NCI-H1930 (cell line): ENCODE measurements at regions not wholly inside any gene's neighbourhood (a gene's known extent, or its start where the extent isn't known, plus 50 kb on each side); places are given as distances from the start of the nearest gene placed in this dataset.

Experiments used
- DNase-seq, 2 experiments: peaks; one replicate each; lab custom pipeline; 2025; lab: John Stamatoyannopoulos, UW

DNA sequence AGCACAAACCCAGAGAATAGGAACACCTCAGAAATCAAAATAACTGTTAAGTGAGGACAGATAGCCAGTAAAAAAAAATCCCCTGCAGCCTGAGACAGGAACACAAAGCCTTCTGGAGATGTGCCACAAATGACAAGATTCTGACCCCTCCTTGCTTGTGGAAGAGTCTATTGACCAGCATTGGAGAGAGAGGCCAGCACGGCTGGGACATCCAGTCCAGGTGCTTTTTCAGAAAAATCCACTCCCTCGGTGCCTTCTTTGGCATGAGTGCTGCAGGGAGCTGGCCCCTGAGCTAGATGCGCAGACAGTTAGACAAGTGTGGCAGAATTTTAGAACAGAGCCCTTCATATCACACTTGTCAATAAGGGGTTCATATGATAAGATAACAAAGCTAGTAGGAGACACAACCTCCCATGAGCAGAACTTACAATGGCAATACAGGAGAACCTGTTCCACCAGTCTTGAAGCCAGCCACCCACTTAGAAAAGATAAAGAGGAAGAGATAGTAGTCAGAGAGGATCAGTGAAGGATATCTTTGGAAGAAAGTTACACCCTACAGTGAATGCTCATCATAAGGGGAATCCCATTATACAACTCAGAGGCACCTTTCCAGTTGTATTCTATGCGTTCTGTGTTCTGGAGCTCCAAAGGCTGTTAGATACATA, 298.4 kb downstream of the TLE1 start:
- DNase-seq: no peak

DNA sequence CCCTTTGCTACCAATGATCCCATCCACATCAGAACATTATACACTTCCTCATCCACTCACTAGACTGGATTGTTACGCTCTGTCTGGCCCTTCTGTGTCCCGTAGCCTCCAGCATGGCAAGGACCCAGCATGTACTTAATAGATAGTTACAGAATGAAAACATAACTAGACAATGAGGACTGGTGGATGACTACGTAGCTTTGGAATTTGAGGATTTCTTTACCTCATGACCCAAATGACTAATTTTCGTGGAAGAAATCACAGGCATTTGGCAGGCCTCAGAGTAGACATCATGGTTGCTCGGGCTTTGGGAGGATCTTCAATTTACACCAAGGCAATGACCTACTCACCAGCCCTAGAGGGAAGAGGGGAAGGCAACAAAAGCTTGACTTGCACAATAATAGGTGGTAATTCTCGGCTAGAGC, 299.8 kb downstream of the TLE1 start:
- no peak for DNase-seq

DNA sequence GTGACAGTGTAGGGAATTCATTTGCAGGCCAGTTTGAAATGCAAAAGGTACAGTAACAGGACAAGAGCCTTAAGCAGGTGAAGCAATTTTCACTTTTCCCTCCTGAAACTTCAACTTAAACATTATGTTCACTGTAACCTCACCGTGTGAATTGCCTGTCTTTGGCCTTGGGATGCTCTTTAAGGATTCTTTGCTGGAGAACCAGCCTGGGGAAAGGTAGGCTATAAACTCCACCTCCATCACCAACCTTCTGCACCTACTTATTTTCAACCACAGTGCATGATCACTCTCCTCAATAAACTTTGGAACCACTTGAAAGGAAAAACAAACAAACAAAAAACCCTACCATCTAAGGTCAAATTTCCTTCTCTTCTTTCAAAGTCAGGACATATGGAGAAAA, 300.5 kb downstream of the TLE1 start:
- DNase-seq: no peak

DNA sequence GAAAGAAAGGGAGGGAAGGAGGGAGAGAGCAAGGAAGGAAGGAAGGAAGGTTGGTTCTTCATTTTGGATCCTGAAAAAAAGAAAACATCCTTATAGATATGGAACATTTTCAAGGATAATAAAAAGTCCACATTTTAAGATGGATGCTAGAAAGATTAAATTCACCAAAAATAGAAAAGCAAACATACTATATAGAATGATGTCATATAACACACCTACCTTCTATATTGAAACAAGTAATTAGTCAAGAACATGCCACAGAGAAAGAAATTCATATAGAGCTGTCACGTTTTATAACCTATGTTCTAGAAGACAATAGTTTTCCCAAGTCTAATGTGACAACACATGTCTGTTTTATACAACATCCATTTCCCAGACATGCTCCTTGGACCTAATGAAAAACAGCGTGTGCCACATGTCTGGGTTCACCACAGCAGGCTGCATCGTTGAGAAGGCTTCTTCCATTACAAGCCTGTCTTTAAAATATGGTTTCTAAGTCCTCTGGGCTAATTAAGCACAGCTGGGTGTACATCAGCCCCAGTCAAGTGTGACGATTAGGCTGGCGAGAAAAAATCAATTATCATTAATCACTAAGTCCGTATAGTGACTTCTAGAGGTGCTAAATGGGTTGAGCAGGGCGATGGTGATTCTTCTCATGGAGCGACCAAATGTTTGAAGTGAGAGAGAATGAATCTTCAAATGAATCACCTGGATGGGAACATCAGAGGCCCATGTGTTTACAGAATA, 301.8 kb downstream of the TLE1 start:
- DNase-seq: no peak

DNA sequence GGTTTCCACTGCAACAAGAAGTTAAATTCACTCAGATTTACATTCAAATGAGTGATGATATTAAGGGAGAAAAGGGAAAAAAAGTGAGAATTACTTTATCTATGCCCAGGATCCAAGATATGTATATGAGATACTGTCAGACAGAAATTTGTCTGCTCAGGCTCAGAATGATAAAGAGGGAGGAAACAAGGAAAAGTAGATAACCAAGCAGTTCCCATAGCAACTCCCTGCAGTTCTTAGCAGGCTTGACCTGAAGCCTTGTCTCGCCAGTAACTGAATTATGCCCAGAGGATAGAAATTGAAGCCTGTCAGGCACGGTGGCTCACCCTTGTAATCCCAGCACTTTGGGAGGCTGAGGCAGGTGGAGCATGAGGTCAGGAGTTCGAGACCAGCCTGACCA, 304.4 kb downstream of the TLE1 start:
- no peak for DNase-seq

DNA sequence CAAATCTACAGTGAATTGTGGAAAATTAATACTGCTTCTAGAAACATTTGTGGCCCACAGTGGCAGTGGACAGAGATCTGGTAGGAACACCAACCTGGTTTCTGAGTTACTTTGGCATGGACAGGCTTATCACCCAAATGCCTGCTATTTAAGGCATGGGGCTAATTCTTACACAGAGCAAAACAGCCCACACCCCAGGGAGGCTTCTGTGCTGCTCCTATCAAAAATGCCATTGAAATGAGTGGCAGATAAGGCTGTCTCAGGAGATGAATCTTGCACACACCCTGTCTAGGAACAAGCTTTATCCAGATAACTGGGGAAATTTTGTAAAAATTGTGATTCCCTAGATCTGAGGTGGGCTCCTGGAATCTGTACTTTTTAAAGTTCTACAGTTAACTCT, 307.1 kb downstream of the TLE1 start:
- DNase-seq: no peak

DNA sequence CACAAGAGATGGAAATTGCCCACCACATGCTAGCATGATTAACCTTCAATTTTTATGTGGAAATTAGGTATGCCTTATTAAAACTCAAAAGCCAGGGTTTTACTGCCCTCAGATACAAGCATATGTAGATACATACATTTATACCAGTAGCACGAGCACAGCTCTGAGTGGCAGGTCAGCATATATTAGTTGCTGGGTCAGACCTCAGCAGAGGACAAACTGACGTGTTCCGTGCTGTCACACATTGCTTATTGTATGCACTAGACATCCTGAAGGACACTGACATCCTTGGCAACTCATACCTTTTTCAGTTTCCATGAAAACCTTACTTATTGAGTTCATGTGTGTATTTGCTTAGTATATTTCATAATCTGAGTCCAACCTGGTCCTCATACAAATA, 307.7 kb downstream of the TLE1 start:
- no peak for DNase-seq

DNA sequence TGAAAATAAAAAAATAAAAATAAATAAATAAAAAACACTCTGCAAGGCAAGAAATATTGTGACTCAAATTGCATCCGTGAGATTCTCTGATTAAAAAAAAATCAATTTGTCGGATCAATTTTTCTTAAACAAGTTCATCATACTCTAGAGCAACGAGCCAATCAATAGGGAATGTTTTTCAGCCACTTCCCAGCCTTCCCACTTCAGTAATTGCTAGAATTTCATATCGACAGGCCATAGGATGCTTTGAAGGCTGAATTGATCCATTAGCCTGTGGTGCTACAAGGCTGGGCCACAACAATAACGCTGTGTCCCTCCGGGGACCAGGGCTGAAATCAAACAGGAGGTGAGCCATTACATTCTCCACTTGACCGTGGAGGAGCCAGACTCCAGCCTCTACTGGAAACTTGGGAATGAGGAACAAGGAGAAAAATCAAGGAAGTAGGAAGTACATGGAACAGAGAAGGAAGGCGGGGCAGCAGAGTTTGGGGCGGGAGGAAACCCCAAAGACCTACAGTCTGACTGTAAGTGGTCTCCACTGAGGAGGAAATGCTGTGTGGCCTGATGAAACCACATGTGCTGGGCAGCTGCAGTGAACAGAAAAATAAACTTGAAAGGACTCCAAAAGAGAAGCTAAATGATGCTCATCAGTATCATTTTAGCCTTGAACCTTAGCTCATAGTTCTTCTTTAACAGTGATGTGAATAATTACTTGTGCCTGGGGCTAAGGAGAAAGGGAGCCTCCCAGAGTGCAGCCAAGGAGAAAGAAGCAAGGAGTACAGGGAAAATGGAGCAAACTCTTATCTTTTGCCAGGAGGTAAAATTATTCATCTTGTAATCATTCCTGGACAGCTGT, 308.6 kb downstream of the TLE1 start:
- no peak for DNase-seq

DNA sequence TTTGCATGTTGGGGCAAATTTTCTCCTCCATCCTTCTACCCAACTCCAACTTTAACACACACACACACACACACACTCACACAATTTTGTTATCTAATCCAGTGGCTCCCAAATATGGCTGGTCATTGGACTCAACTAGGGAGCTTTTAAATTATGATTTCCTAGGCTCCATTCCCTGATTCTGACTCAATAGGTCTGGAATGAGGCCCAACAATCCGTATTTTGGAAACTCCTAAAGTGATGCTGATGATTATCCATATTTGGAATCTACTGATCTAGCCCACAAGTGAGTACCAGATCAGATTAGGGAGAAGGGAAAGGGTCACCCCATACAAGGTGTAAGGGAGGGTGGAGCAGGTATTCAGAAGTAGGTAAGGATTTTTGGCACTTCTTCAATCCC, 309.7 kb downstream of the TLE1 start:
- no peak for DNase-seq

DNA sequence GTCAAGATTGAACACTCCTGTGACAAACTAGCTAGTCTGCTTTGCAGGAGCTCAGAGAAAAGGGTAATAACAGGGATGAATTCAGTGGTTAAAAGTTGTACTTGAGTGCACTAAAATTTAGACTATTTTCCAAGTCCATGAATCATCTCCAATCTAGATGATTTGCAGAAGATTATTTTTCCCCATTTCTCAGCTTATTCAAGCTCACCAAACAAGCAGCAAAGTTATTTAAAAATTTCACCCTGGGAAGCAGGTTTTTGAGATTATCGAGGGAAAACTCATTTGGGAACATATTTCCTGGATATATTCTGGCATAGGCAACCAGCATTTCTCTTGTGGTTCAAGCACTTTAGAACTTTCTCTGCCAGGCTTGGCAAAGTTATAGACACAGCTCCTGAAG, 311.4 kb downstream of the TLE1 start:
- no peak for DNase-seq

DNA sequence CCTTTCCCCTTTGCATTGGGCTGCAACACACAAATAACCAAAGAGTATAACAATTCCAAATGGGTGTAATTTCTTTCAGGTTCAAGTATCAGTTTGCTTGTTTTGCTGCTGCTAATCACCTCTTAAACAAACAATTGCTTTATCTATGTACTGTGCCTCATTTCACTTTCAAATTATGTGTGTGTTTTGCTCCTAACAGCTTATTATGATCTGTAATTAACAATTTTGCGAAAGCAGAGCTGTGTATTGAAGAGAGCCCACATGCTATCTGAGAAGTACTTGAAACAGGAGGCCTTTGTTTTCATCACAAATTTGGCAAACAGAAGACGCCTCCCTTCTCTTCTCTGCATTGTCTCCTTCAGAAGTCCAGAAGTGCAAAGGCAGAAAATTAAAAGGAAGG, 312.0 kb downstream of the TLE1 start:
- DNase-seq: no peak

DNA sequence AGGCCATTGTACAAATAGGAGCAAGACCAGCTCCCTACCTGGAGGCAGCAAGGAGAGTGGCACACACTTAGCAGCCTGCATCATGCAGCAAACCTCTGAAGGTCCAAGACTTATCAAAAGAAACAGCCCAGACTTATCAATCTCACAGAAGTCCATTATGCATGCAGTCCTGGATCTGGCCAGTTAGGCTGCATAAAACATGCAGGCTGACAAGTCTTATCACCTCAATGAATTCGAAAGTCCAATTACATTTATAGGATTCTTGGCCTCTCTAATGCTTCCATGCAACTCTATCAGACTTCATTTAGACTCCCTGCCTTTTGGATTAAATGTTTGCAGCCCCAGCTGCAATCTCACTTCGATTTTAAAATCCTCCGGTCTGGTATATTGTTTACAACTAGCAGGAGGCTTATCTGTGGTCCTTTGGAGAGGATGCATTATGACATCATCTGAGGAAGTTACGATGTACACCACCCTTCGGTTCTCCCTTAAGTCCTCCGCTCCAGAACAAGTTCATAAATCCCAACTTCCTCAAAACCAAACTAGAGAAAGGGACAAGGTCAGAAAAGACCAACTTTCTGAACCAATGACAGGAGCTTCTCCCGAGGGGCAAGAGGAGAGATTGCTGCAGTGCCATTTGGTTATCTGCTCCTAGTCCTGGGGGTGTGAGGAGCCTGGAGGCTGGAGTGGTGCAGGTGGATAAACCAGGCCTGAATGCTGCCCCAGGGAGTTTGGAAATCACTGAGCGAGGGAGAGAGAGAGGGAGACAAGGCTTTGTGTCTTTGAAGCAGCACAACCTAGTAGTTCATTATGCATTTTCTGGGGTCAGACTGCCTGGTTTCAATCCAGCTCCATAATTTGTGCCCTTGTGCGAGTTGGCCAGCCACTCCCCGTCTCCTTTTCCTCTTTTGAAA, 313.9 kb downstream of the TLE1 start:
- DNase-seq: no peak

DNA sequence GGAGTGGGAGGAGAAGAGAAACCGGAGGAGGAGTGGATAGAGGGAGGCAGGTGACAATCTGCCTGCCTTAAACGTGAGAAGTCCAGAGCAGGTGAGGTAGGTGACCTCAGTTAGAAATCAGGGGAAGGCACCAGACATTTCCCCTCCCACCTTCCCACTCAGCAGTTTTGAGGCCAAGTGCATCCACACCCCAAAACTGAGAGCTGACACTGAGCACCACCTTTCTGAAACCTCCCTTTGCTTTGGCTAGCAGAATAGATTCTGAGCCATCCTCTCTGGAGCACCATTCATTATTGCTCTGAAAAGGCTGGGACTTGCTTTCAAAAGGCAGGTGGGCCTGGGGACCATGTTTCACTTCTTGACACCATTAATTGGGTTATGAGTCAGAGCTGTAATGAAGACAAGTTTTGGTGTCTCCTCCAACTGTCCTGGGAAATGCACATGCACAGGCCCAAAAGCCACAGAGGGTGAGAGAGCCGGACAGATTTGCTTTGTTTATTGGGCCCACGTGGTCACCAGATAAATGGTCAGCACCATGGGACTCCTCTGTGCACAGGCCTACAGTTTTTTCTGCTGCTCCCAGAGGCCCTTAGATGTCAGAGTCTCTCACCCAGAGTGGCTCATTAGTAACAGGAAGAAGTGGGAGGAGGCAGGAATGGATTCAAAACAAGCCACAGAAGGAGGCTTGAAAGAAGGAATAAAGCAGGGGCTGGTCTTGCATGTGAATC, 314.7 kb downstream of the TLE1 start:
- DNase-seq: no peak

DNA sequence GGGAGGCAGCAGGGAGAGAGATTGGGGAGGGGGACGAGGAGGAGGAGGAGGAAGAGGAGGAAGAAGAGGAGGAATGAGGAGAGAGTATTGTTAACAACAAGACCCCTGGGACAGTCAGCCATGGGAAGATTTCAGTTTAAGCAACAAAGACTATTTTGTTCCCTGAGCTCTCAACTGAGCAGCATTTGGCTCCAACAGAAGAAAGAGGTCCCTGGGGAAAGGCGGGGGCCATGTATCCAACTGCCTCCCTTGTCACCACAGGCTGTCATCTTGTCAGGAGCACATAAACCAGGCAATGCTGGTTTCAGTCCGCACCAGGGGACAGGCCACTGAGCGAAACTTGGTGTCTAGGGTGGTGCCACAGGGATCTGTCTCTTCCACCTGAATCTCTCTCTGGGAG, 316.1 kb downstream of the TLE1 start:
- DNase-seq: no peak

DNA sequence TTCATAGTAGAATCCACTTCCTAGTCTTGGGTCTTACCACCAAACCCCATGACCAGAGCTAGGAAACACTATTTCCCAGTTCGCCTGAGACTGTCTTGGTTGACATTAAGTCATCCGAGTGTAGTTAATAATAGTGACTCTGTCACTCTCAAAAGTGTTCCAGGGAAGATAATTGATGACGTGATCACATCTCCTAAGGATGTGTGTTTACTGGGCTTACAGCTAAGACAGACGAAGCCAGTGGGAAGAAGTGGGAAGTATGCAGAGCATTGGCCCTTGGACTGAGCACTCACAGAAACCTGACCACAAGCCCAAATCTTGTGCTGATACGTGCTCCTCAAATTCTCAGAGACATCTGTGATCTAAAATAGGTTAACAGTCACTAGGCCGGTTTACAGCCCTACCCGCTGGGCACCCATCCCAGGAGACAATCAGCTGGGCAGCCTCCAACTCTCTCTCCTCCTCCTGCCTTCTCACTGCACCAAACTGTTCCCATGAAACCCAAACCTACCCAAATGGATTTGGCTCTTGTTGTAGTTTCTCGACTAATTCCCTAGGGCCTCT, 316.6 kb downstream of the TLE1 start:
- no peak for DNase-seq

DNA sequence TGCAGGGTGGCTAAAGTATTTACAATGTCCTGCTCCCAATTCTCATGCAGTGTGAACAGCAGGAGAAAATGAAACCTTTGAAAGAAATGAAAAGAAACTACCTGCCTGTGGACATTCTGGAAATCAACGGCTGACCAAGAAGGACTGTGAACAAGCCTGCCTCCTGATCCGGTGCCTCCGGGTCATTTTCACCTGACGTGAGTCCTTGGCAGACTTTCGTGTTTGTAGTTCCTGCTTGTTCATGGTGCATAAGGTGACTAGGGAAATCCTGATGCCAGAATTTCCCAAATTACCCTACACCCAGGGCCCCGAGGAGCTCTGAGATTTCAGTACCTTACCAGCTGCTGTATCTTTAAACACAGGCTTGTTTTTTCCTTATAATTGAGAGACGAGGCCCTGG, 317.5 kb downstream of the TLE1 start:
- DNase-seq: no peak

DNA sequence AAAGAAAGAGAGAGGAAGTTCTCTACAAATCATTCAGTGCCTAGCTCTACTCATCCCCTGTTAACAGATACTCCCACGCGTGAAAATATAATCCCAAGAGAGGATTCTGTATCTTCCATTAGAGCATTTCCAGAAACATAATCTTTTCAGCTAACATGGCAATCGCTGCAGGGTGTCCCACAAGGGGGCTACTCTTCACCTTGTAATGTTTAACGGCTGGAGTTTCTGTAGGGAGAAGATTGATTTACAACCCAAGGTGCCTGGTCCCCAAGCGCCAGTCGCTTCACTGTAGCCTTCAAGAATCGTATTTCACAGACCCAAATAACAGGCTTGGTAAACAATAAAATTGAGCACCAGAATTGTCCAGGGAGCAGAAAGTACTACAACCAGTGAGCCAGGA, 318.7 kb downstream of the TLE1 start:
- no peak for DNase-seq

DNA sequence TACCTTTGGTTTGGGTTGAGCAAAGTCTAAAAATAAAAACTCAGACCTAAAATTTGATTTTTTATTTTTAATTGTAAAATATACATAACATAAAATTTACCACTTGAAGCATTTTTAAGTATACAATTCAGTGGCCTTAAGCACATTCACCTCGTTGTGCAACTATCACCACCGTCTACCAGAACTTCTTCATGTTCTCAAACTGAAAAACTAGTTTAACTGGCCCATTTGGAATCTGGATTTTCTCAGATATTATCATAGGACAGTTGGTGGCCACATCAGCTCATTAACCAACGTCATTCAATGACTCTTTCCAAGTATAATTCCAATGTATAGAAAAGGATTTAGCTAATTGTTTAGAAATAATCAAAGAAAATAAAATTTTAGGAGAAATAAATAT, 319.3 kb downstream of the TLE1 start:
- no peak for DNase-seq

DNA sequence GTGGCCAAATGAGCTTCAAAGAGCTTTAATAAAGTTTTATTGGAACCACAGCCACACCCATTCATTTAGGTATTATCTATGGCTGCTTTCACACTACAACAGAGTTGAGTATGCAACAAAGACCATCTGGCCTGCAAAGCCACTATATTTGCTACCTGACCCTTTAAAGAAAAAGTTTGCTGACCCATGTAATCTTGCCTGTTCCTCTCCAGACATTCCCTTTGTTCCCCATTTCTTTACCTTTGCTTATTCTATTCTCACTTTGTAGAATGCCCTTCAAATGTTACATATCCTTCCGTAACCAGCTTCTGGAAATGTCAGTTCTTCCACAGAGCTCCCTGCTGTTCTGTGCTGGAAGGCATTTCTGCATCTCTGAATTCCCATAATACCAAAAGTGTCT, 320.2 kb downstream of the TLE1 start:
- no peak for DNase-seq

DNA sequence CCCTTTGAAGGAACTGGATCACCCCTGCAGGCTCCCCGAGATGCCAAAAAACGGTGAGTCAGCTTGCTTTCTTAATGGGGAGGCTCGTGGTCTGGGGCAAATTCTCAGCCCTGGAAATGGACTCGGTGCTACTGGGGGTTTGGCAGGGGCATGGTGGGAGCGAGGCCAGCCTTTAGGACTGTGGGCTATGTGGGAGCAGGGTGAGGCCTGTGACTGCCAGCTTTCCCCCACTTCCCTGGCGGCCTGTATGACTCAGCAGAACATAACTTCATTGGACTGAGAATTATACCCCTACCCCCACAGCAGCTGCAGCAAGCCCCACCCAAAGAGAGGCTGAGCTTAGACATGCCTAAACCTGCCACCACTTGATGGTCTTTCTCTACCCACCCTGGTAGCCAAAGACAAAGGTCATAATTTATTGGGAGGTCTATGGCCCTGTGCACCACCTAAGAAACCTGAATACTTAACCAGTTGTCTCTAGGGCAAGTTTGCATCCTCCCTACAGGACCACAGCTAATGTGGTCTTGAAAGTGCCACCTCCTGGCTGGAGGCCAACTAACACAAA, 325.3 kb downstream of the TLE1 start:
- no peak for DNase-seq

DNA sequence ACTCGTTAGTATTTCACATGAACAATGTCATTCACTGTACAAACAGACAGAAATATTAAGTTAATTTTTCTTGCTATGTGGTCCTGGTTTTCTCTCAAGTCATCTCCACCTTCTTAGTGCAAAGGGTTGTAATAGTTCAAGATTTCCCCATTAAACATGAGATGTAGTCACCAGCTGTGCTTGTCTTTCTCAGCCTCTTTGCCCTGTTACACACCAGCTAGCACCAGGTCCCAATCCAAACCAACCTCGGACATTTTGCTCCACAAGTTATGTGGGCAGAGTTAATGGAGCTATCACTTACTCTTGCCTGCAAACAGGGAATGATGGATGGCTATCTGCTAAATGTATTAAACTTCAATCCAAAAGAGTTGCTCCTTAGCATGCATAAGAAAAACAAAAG, 328.1 kb downstream of the TLE1 start:
- no peak for DNase-seq
